SIG-M5 (cell line): ENCODE measurements at regions not wholly inside any gene's neighbourhood (a gene's known extent, or its start where the extent isn't known, plus 50 kb on each side); places are given as distances from the start of the nearest gene placed in this dataset.
"Not testable (repeated sequence)": the region's sequence is repeated elsewhere in the genome, so short reads cannot be mapped to it uniquely, and the experiment has no call there.

ENCODE experiments used
- DNase-seq: peaks from one replicate; lab custom pipeline; 2025; lab: John Stamatoyannopoulos, UW

DNA sequence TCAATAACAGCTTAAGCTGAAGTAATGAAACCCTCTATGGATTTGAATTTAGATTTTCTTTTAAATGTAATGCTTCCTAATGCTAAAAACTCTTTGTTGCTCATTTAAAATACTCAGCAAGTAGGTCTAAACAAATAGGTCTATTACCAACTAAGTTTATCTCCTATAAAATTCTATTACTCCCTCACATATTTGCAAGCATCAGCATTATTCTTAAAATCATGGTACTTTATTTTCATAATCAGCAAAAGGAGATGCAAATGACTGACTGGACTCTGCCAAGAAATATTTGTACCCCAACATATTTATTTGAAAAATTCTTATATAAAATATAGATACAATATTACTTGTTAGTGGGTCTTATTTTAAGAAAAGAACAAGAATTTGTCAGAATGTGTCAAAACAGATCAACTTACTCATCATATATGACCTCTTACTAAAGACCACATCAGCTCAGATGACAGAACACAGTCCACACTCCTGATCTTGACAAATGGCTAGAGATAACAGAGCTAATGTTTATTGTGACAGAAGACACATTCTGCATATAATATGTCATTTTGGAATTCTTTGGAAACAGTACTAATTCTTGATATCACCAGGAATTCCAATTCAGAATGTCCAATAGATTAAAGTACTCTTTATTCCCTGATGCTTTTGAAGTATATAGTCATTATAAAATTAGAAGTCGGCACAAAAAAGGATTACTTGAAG lies 704.6 kb upstream of the PCDH9 start:
- DNase-seq = no peak

DNA sequence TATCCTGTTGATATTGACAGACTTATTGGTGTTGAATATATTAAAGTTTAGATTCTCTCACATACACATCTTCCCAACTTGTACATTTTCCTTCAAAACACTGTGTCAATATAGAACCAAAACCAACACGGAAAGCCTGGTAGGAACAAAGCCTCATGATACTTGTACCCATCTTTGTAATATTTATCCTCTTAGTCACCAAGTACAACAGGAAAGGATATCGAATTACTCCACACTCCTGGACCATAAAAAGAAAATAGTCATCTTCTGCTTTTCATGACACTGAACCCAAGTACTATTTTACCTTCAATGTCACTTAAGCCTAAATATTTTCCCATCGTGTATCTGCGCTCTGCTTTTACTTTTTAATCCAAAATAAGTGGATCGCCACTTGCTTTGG lies 702.9 kb upstream of the PCDH9 start:
- no peak for DNase-seq

DNA sequence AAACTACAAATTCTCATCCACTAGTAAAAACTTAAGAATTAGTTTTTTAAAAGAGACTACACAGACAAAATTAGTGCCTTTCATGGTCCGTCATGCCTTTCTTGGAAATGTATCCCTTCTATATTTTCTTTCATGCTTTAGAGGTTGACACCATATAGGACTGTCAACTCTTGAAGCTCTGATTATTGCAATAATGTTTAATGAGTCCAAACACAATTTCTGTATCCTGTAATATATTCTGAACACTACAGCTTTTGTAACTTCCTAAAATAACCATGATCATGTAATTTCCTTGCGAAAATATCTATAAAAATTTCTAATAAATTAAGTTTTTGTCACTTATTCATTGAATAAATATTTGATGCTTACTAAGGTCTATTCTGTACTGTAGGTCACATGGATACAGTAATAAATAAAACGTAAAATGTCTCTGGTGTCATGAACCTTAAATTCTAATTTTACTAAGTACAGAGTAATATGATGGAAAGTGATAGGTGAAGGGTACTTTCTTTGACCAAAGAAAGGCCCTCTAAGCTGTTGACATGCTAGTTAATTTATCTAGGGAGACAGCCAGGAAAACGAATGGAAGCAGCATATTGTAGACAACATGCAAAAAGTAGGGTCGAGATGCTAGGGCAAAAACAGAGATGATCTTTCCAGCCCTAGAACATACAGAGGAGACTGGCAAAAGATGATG lies 687.3 kb upstream of the PCDH9 start:
- DNase-seq = no peak

DNA sequence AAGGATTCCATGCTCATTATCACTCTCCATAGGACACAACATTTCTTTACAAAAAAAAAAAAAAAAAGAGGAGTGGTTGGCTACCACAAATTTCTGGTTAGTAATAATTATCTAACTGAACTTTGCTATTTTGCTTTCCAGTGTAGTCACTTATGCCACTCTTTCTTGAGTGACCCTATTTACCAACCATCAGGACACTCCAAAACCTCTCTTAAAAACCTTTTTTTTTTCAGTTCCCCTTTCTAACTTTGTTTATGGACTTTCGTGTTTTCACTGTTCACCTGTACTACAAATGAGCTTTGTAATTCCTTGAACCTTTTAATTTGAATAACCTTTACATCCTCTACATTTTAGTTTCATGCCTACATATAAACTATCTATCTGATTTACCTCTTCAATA lies 686.5 kb upstream of the PCDH9 start:
- no peak for DNase-seq

DNA sequence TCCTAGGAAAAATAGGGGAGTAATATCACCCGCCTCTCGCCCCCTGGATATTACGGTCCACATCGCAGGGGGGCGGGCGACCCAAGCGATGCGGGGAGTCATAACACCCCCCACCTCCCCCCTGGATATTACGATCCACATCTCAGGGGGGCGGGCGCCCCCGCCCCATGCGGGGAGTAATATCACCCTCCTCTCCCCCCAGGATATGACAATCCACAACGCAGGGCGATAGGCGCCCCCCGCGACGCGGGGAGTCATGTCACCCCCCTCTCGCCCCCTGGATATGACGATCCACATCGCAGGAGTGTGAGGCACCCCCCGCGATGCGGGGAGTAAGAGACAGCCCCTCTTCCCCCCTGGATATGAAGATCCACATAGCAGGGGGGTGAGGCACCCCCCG lies 684.4 kb upstream of the PCDH9 start:
- DNase-seq = no peak

DNA sequence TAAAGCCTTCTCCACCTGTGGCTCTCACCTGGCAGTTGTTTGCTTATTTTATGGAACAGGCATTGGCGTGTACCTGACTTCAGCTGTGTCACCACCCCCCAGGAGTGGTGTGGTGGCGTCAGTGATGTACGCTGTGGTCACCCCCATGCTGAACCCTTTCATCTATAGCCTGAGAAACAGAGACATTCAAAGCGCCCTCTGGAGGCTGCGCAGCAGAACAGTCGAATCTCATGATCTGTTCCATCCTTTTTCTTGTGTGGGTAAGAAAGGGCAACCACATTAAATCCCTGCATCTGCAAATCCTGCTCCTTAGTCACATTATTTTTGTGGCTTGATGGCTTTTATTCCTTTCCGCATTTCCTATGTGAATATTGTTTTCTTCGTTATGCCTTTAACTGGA lies 672.8 kb upstream of the PCDH9 start:
- not testable (repeated sequence) for DNase-seq

DNA sequence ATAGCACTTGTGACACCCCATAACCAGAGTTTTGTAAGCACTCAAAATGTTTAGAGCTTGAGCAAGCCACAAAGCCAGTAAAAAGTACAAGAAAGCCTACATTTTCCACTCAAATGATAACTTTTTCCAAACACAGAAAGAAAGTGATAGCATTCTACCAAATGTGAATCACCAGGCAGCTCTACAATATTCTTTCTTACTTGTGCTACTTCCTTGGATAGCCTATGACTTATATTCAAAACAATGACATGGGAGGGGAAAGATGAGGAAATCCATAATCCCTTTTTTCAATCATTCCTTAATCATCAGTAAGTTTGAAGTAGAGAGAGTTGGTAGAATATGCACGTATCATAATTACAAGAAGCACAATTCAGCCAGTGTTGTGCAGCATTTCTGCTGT lies 650.8 kb upstream of the PCDH9 start:
- DNase-seq = no peak

DNA sequence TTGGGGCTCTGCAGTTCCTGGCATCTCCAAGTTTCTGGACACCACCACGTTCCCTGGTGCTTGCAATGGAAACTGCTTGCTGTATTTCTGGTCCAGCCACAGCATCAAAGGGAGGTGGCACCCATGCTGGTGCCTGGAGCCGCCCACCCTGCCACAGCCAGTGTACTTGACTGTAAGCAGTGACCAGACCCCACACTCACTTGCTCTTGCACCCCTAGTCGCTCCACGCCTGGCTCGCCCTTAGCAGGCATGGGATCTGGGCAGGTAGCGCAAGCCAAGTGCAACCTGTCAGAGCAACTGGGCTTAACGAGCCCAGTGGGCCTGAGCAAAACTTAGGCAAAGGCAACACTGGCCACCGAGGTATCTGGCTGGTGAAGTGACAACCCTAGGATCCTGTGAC lies 648.2 kb upstream of the PCDH9 start:
- DNase-seq = no peak

DNA sequence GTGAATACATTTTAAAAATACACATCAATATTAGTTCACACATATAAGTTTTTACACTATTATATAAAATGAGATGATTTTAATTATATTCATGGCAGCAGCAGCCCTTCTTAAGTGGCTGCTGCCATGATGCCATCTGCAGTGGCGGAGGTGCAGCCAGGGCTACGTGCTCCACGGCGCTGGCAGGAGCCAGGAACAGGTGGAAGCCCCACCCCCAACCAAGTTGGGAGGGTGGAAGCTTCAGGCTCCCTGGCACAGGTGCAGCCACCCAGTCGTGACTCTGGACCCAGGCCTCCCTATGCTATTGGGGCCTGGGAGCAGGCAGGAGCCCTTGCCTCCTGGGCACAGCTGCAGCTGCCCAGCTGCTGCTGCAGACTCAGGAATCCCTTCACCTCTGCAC lies 646.9 kb upstream of the PCDH9 start:
- no peak for DNase-seq

DNA sequence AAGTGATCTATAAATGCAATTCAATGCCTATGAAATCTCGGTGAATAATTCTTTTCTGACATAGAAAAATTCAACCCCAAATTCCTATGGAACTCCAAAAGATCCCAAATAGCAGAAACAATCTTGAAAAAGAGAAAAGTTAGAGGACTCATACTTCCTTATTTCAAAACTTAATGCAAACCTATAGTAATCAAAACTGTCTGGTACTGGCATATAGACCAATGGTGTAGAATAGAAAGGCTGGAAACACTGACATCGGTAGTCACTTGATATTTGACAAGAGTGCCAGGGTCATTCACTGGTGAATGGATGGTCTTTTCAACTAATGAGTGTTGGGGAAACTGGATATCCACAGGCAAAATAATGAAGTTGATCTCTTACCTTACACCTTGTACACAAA lies 637.1 kb upstream of the PCDH9 start:
- no peak for DNase-seq

DNA sequence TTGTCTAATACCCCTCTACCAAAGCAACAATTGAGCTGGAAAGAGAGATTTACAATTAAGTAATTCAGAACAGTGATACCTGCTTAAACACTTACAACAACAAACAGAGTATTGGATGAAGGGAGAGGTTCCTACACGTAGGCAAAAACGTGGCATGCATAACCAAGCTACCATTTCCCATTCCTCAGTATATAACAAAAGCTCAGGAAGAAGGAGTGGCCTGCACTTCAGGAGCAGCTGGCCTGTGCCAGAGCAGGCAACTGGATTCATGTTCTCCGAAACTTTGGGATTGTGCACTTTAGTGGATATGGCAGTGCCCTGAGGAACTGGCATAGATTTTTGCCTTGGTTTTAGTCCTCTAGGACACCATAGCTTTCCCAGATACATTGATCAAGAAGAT lies 630.2 kb upstream of the PCDH9 start:
- no peak for DNase-seq

DNA sequence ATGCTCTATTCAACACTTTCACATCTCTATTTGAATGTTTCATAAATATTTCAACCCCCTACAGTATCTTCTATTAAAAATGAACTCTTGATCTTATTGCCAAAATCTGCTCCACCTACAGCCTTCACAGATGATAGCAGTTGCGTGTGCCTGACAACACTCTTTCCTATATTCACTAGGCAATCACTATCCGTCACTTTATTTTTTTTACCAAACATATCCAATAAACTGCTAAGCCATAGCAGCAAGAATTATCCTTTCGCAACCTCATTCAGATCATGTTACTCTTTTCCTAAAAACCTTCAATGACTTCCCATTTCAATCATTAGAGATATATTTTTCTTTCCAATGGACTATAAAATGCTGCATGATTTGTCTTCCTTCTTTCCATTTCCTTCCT lies 629.8 kb upstream of the PCDH9 start:
- DNase-seq = no peak

DNA sequence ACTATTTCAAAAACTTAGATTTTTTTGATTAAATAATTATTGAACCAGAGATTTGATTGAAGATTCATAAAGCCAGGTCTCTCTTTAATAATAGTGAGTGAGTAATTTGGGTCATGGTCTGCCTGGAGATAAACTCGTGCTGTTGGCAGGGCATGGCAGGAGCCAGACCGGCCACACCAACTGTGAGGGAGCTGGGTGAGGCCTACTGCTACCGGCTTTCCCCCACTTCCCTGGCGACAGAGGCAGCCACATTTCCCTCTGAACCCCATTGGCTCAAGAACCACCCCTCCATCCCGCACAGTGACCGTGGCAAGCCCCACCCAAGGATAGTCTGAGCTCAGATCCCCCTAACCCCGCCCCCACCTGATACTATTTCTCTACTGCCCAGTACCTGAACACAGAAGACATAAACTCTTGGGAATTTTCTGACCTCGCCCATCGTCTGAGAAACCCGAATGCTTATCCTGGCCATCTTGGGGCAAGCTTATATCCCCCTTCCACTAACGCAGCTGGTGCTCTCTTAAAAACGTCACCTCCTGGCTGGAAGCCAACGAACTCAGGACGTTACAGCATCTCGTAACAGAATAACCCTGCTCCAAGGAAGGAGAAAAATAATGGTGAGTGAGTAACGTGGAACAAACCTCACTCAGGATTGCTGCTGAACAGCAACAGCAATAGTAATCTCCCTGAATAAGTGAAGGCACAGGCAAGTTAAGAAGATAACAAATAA lies 627.6 kb upstream of the PCDH9 start:
- no peak for DNase-seq

DNA sequence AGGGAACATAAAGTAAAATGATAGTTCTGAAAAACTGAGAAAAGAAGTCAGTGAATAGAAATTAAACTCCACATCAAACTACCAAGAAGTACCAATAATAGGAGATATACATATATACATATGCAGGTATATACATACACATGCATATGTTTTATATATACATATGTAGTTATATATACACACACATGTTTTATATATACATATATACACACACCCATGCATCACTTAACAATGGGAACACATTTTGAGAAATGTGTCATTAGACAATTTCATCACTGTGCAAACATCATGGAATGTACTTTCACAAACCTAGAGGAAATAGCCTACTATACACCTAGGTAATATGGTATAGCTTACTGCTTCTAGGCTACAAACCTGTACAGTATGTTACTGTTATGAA lies 626.8 kb upstream of the PCDH9 start:
- no peak for DNase-seq

DNA sequence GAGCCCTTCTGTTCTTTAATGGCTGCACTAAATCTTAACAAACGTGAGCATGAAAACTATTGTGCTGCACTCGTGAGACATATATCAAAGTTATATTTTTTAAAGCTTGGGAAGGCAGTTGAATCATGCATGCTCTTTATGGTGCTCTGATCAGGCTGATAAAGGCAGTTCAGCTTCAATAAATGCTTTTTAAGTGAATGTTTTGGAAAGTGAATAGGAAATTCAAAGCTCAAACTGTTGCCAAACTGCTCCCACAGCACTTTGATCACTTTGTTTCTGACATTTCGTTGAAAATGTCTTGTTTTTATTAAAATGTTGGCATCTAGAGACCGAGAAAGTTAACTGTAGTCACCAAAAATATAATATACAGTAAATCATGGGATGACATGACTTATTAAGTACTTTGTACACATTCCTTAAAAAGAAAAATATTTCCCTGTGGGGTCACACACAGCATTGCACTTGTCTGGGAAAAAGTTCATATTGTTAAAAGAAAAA lies 625.7 kb upstream of the PCDH9 start:
- DNase-seq = no peak

DNA sequence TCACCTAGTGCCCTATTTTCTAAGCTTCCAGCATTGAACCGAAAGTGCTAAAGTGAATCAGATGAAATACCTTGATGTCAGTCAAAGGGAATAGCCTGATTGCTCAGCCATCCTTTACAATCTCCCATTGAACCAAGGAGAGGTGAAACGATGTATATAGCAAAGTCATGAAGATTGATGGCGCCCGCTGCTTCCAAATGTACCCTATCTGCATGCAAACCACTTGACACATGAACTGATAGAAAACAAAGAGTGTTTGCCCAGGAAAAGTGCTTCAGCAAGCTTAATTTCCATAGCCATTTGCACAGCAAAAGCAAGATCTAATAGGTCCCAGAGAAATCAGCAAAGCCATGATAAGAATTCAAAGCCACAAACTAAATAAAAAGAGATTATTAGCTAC lies 624.9 kb upstream of the PCDH9 start:
- DNase-seq = no peak

DNA sequence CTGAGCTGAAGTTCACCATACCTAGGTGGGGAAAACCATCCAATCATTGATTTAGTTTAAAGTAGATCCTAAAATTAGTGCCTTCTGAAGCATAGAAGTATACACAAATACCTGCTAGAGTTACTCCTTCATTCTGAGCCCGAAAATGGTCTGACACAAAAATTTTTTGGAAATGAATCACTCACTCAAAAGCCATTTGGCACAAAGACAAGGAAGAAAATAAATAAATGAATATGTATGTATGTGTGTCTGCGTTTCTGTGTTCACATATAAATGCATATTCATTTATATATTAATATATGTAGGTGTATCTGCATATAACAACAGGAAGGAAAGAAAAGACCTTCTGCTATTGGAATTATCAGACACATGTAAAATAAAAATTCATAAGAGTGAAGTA lies 614.4 kb upstream of the PCDH9 start:
- DNase-seq = no peak

DNA sequence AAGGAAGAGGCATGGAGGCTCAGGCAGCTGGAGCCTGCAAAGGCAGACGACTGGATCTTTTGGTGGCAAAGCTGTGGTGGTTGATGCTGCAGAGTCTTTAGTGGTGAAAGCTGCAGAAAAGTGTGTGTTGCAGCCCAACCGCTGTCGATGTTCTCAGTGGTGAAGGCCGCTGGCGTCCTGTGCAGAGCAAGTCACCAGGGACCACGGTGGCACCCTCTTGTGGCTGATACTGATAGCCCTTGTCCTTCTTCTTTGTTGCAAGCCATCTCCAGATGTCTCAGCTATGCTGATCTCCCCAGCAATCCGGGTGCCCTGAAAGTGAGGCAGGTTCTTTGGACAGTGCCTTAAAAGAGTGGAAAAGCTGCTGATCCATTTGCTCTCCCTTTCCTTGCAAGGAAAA lies 610.9 kb upstream of the PCDH9 start:
- no peak for DNase-seq

DNA sequence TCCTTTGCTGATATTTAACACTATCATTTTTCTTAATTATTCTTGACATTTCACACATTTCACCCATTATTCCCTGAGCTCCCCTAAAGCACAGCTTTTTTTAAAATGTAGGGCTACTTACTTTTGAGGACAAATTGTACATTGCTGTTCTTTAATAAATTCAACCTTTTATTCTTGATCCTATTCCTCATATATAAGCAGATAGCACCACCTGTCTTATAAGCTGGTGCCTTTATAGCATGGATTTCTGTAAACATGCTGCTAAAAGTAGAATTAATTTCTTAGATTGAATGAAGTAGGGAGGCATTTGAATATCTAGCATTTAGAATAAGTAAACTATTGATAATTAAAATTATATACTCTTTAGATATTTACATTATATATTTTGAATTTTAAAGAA lies 603.4 kb upstream of the PCDH9 start:
- no peak for DNase-seq

DNA sequence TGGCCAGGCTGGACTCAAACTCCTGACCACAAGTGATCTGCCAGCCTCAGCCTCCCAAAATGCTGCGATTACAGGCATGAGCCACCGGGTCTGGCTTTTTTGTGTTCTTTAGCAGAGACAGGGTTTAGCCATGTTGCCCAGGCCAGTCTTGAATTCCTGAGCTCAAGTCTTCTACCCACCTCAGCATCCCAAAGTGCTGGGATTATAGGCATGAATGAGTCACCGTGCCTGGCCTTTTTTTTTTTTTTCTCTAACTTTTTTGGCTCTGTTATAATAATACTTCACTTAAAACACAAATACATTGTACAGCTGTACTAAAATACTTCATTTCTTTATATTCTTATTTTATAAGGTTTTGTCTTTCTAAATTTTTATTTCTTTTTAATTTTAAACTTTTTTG lies 599.5 kb upstream of the PCDH9 start:
- no peak for DNase-seq

DNA sequence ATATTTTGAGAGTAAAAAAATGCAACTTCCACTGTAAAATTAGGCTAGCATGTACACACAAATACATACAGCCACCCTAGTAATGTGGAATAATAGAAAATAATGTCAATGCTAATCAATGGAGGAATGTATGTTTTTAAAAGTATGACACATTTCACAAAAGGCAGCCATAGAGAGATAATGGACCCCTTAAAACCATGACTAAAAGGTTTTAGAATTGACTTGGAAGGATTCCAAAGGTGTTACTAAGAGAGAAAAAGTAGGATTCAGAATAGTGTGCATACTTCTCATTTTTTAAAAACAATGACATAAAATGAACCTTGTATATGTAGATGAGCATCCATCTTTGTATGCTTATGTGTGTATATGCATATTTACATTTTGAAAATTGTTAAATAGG lies 597.9 kb upstream of the PCDH9 start:
- DNase-seq = no peak

DNA sequence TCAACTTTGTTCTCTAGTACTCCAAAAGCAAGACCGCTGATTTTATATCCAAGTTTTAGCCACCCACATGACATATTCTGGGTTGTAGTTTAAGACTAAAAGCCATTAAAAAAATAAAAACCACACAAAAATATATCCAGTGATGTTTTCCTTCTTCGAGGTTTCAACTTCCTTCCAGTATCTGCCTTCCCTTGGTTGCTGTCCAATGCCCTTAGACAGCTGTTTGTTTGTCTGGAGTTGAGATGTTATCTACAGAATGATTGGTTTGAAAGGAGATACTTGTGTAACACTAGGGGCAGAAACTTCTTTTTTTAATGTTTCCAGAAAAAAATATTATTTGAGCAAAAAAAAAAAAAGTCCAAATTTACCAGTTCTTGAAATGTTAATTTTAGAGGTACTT lies 591.5 kb upstream of the PCDH9 start:
- DNase-seq = no peak

DNA sequence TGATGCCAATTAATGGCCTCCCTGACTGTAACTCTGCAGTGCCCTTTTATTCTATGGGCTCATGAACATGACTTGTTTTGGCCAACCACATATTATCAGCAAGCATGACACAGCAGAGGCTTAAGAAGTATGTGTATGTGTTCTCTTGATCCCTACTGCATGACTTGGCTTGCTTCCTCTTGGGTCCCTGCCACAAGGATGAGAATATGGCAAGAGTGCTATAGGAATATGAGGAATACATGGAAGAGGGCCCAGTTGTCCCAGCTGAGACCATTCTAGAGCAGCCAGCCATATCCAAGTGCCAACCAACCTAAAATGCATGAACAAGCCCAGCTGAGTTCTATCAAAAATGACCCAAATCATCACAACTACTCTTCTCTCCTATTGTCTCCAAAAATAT lies 576.7 kb upstream of the PCDH9 start:
- DNase-seq = no peak
